ENCODE measurements at regions not wholly inside any gene's neighbourhood (a gene's known extent, or its start where the extent isn't known, plus 50 kb on each side); places are given as distances from the start of the nearest gene placed in this dataset.
"Not testable (repeated sequence)": the region's sequence is repeated elsewhere in the genome, so short reads cannot be mapped to it uniquely, and the experiment has no call there.

- H3K4me1 ChIP-seq: no peaks in the 10 kb centered on the region
- H3K4me3 ChIP-seq: no peak overlapping the region
- ATAC-seq (no peak), DNase-seq (no peak)
- TF ChIP-seq POLR2A (IDR thresholded peaks at IDR 0.05) (no peak), CTCF (IDR thresholded peaks at IDR 0.05) (no peak)
- intact Hi-C loops (cut with DNase I): no loop called here
- 90 to 91% methylated on average over 4 of the region's 4 CpGs for WGBS, 2 donors
- H3K9me3 ChIP-seq: no peaks in the 10 kb centered on the region
- H3K27me3 ChIP-seq: no peaks in the 10 kb centered on the region
- no peak overlapping the region for H3K27ac ChIP-seq
- H3K36me3 ChIP-seq (replicated peaks in 1 of 2; ENCODE audit: insufficient read depth in 1 of 2, low read depth in 2 of 2): no peaks in the 10 kb centered on the region
Observed at GRCh38 chr1:185393205-185393604, 76.2 kb upstream of the IVNS1ABP start.

GRCh38 chr1:185388815-185389214 lies 71.8 kb upstream of the IVNS1ABP start:
- Histone ChIP-seq H3K27ac (no peak overlapping the region), H3K27me3 (no peaks in the 10 kb centered on the region), H3K4me3 (no peak overlapping the region), H3K4me1 (no peaks in the 10 kb centered on the region), H3K9me3 (no peaks in the 10 kb centered on the region), H3K36me3 (replicated peaks in 1 of 2; ENCODE audit: insufficient read depth in 1 of 2, low read depth in 2 of 2) (no peaks in the 10 kb centered on the region)
- DNase-seq: no peak
- ATAC-seq: no peak
- TF ChIP-seq POLR2A (IDR thresholded peaks at IDR 0.05) (no peak), CTCF (IDR thresholded peaks at IDR 0.05) (no peak)
- intact Hi-C loops (cut with DNase I): no loop called here

GRCh38 chr1:185388346-185388745 lies 71.3 kb upstream of the IVNS1ABP start:
- intact Hi-C loops (cut with DNase I): no loop called here
- no peaks in the 10 kb centered on the region for H3K27me3 ChIP-seq
- no peak for DNase-seq
- no peaks in the 10 kb centered on the region for H3K9me3 ChIP-seq
- no peak overlapping the region for H3K27ac ChIP-seq
- no peak for TF ChIP-seq CTCF (IDR thresholded peaks at IDR 0.05)
- TF ChIP-seq POLR2A (IDR thresholded peaks at IDR 0.05): no peak
- no peak for ATAC-seq
- H3K4me1 ChIP-seq: no peaks in the 10 kb centered on the region
- no peak overlapping the region for H3K4me3 ChIP-seq
- H3K36me3 ChIP-seq (replicated peaks in 1 of 2; ENCODE audit: insufficient read depth in 1 of 2, low read depth in 2 of 2): no peaks in the 10 kb centered on the region

- WGBS, 2 donors: 76 to 82% methylated on average over 2 of the region's 2 CpGs
- Histone ChIP-seq H3K27me3 (no peaks in the 10 kb centered on the region), H3K9me3 (no peaks in the 10 kb centered on the region), H3K4me3 (no peak overlapping the region), H3K27ac (no peak overlapping the region), H3K4me1 (no peaks in the 10 kb centered on the region), H3K36me3 (replicated peaks in 1 of 2; ENCODE audit: insufficient read depth in 1 of 2, low read depth in 2 of 2) (no peaks in the 10 kb centered on the region)
- TF ChIP-seq POLR2A (IDR thresholded peaks at IDR 0.05): no peak
- no peak for TF ChIP-seq CTCF (IDR thresholded peaks at IDR 0.05)
- DNase-seq (no peak), ATAC-seq (no peak)
- intact Hi-C loops (cut with DNase I): no loop called here
Observed at GRCh38 chr1:185385991-185386390, 68.9 kb upstream of the IVNS1ABP start.

GRCh38 chr1:185383805-185384204 lies 66.8 kb upstream of the IVNS1ABP start:
- H3K4me1 ChIP-seq; ATAC-seq; DNase-seq; H3K36me3 ChIP-seq (replicated peaks in 1 of 2; ENCODE audit: insufficient read depth in 1 of 2, low read depth in 2 of 2); intact Hi-C loops (cut with DNase I); H3K9me3 ChIP-seq; H3K27me3 ChIP-seq; H3K27ac ChIP-seq; H3K4me3 ChIP-seq: not testable (repeated sequence)
- WGBS, 2 donors: 67 to 77% methylated on average over 4 to 6 of the region's 6 CpGs
